Epithelial cell of esophagus (primary cell): ENCODE measurements at regions not wholly inside any gene's neighbourhood (a gene's known extent, or its start where the extent isn't known, plus 50 kb on each side); places are given as distances from the start of the nearest gene placed in this dataset.

ENCODE experiments used
- DNase-seq: peaks from one replicate; pipeline ENCODE4 v3.0.0; 2010; ENCODE audit warnings: low read depth
- H3K4me3 ChIP-seq: 2 replicates; pipeline ENCODE4 v1.5.1; 2011; ENCODE audit warnings: mild to moderate bottlenecking, low read length, control low read depth
- TF ChIP-seq, protein P1 (sequence below): IDR thresholded peaks from 2 replicates; pipeline ENCODE4 v1.5.1; 2011; ENCODE audit warnings: low read depth, mild to moderate bottlenecking, low read length, control low read depth, inconsistent platforms; ENCODE audit not compliant: insufficient read depth; ENCODE audit errors: missing control alignments

DNA sequence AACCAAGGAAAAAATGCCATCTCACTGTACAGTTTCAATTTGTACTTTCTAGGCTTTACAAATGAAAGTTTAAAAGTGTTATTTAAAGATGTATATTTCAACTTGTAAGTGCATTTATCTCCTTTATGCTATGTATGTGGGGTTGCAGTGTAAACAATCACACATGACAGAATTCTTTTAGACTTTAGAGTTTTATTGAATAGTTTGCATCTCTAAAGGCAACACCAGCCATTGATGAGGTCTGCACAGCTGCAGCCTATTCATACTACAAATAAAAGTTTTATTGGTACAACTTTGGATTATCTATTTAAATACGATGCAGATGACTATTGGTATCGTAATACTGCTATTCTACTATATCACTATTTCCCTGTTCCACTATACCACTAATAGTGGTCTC, 894.4 kb upstream of the B3GALT2 start:
- no peak overlapping the region for H3K4me3 ChIP-seq
- no peak for DNase-seq
- TF ChIP-seq, protein P1, sequence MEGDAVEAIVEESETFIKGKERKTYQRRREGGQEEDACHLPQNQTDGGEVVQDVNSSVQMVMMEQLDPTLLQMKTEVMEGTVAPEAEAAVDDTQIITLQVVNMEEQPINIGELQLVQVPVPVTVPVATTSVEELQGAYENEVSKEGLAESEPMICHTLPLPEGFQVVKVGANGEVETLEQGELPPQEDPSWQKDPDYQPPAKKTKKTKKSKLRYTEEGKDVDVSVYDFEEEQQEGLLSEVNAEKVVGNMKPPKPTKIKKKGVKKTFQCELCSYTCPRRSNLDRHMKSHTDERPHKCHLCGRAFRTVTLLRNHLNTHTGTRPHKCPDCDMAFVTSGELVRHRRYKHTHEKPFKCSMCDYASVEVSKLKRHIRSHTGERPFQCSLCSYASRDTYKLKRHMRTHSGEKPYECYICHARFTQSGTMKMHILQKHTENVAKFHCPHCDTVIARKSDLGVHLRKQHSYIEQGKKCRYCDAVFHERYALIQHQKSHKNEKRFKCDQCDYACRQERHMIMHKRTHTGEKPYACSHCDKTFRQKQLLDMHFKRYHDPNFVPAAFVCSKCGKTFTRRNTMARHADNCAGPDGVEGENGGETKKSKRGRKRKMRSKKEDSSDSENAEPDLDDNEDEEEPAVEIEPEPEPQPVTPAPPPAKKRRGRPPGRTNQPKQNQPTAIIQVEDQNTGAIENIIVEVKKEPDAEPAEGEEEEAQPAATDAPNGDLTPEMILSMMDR, result no peak

DNA sequence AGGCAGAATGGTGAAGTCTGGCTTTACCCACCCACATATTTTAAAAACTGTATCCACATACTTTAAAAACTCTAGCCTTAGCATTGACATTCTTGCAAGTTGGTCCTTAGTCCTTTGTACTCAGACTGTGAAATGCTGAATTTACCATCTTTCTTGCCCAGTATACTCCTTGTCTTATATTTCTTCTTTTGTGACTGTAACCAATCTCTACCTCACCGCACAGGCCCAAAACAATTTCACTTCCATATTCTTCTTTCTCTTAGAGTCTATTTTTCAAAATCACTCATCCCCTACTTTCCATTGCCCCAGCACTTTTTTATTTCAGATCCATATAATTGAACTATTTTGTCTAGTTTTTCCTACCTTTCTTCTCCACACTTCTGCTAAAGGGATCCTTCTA, 892.4 kb upstream of the B3GALT2 start:
- H3K4me3 ChIP-seq, result no peak overlapping the region
- TF ChIP-seq, protein P1, result no peak
- DNase-seq, result no peak

GRCh38 chr1:194076646-194077045, 890.2 kb upstream of the B3GALT2 start:
- peak; percentile 14 for DNase-seq
- no peak overlapping the region for H3K4me3 ChIP-seq
- TF ChIP-seq, protein P1, result no peak

- H3K4me3 ChIP-seq, result no peak overlapping the region
- no peak for DNase-seq
- TF ChIP-seq, protein P1, result no peak
These were observed 887.4 kb upstream of the B3GALT2 start for GRCh38 chr1:194073833-194074232.

GRCh38 chr1:194071205-194071604, 884.8 kb upstream of the B3GALT2 start:
- TF ChIP-seq, protein P1, result no peak
- DNase-seq, result no peak

DNA sequence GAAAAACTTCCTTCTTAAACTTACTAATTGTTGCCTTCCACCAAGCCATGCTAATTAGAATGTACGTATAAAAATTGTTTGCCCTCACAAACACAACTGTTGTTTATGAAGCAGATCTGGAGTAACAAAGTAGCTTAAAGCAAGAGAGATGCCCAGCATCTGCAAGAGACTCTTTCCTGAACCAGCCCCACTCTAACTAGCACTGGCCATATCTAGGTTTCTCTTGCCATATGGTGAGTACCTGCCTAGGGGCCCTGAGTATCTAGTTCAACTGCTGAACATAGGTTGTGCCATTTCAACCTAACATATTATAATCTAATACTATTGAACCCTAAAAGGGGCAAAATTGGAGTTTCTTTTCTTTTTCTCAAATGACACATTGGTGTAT, 883.4 kb upstream of the B3GALT2 start:
- H3K4me3 ChIP-seq, result no peak overlapping the region
- DNase-seq, result no peak
- TF ChIP-seq, protein P1, result no peak

More at GRCh38 chr1:194071205-194071604, 884.8 kb upstream of the B3GALT2 start:
- no peak overlapping the region for H3K4me3 ChIP-seq

DNA sequence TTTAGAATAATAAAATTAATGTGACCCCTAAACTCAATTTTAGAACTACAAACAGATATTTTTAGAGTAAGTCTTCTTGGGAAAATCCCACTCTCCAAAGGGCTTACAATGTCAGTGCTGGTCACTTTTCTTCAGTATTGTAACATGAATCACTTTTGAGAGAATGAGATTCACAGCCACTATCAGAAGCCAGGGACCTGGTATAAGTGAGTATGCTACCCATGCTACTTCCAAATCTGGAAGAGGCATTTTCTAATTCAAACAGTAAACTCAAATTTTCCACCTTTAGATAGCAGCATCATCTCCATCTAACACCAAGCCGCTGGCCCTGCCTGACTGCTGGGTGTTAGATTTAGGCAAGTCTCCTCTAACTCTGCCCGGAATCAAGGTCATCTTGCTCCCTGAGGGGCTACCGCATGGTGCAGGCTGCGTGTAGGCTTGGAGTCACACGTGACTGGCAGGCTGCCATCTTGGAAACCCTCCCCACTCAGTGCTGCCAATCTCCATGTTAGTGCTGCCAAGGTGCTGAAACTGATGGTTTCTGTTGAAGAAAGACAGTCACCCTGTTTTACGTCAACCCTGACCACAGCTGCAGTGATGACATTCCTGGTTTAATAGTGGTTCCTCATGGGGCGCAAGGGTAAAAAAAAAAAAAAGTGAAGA, 882.9 kb upstream of the B3GALT2 start:
- DNase-seq, result no peak
- H3K4me3 ChIP-seq, result no peak overlapping the region

More for the DNA sequence above, 882.9 kb upstream of the B3GALT2 start:
- TF ChIP-seq, protein P1, result no peak
